GM12878 (cell line): ENCODE measurements at regions not wholly inside any gene's neighbourhood (a gene's known extent, or its start where the extent isn't known, plus 50 kb on each side); places are given as distances from the start of the nearest gene placed in this dataset.

Experiments
- ASH2L ChIP-seq: fragments of 300-600, 200-600 bp; sonication (generic); IDR thresholded peaks from 2 replicates; pipeline ENCODE4 v1.6.1; 2017; ENCODE audit warnings: low read depth, mild to moderate bottlenecking, borderline replicate concordance
- EGR1 ChIP-seq, 2 experiments: IDR thresholded peaks; 1 replicate in 1 of 2; 2 replicates in 1 of 2; pipeline ENCODE4 v1.6.1; 2011 to 2012; ENCODE audit warnings: low read depth in 2 of 2, low read length in 2 of 2, borderline replicate concordance in 1 of 2, mild to moderate bottlenecking in 1 of 2, moderate library complexity in 1 of 2
- EP300 ChIP-seq, 2 experiments: fragments of 150-350 bp in 1 of 2; IDR thresholded peaks; 2 replicates each; pipeline ENCODE4 v1.6.1; 2011 to 2012; ENCODE audit warnings: low read depth in 2 of 2, low read length in 2 of 2, borderline replicate concordance in 1 of 2, improper control_type of control experiment in 1 of 2, inconsistent platforms in 1 of 2; ENCODE audit not compliant: control insufficient read depth in 1 of 2
- HDGF ChIP-seq: fragments of 450-650 bp; IDR thresholded peaks from 2 replicates; pipeline ENCODE4 v1.6.1; 2016; ENCODE audit warnings: antibody characterized with exemption
- MXI1 ChIP-seq: fragments of 150-350 bp; IDR thresholded peaks from 2 replicates; pipeline ENCODE4 v1.6.1; 2011; ENCODE audit warnings: low read depth, mild to moderate bottlenecking, inconsistent platforms, low read length, improper control_type of control experiment
- NBN ChIP-seq: fragments of 450-650 bp; IDR thresholded peaks from 2 replicates; pipeline ENCODE4 v1.6.1; 2016
- NR2C2 ChIP-seq: IDR thresholded peaks from 2 replicates; pipeline ENCODE4 v1.6.1; 2011; ENCODE audit warnings: borderline replicate concordance, low read depth; ENCODE audit not compliant: control insufficient read depth, insufficient read length
- PAX8 ChIP-seq: fragments of 450-650 bp; IDR thresholded peaks from 2 replicates; pipeline ENCODE4 v1.6.1; 2017; ENCODE audit warnings: mild to moderate bottlenecking, moderate library complexity
- POLR2A ChIP-seq: IDR thresholded peaks from 2 replicates; pipeline ENCODE4 v1.6.1; 2011; ENCODE audit warnings: low read depth, mild to moderate bottlenecking, low read length
- REST ChIP-seq: IDR thresholded peaks from 2 replicates; pipeline ENCODE4 v1.6.1; 2012; ENCODE audit warnings: mild to moderate bottlenecking, low read depth, low read length
- STAT3 ChIP-seq: IDR thresholded peaks from 2 replicates; pipeline ENCODE4 v1.6.1; 2011; ENCODE audit warnings: low read depth, low read length, improper control_type of control experiment
- TAF1 ChIP-seq: IDR thresholded peaks from 2 replicates; pipeline ENCODE4 v1.6.1; 2011; ENCODE audit warnings: mild to moderate bottlenecking, low read depth, low read length, borderline replicate concordance
- ZNF384 ChIP-seq: IDR thresholded peaks from 2 replicates; pipeline ENCODE4 v1.6.1; 2012; ENCODE audit warnings: low read depth, mild to moderate bottlenecking, low read length, improper control_type of control experiment, borderline replicate concordance
- TF ChIP-seq, protein P1 (sequence below), 3 experiments: IDR thresholded peaks in 2 of 3; conservative IDR thresholded peaks in 1 of 3; 2 replicates each; pipeline ENCODE4 v1.5.1; 2011; ENCODE audit warnings: low read depth in 3 of 3, low read length in 3 of 3, mild to moderate bottlenecking in 3 of 3, control low read depth in 2 of 3, moderate library complexity in 2 of 3, inconsistent platforms in 1 of 3, mixed read lengths in 1 of 3; ENCODE audit not compliant: control insufficient read depth in 2 of 3, insufficient read depth in 1 of 3; ENCODE audit errors: extremely low read depth in 1 of 3

DNA sequence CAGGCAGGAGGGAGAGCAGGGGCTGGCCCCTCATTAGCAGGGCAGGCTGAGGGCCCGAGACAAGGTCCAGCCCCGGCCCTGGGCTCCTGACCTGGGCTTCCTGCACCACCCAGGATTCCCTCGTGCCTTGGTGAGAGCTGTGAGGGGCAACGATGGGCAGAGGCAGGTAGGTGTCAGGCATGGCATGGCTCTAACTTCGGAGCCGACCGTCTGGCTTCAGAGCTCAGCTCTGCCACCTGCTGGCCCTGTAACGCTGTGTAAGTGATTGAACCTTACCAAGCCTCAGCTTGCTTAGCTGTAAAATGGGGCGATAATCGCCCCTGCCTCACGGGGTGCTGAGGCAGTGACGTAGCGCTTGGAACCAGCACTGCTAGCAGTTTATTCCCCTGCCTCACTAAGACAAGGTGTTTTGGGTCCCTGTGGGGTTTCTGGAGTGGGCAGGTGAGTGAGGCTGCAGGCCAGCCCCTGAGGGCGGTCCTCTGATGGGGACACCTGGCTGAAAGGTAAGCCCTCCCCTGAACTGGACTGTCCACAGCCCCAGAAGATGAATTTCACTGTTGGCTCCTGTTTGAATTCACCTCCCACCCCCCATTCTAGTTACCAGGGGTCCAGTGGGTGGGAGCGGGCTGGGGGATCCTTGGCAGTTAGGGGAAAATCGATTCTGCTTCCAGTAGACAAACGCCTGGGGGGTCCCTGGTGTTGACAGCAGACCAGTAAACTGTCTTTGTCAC is 184.8 kb upstream of the GSE1 start:
- TF ChIP-seq TAF1, result no peak
- TF ChIP-seq NBN, result no peak
- TF ChIP-seq, protein P1, sequence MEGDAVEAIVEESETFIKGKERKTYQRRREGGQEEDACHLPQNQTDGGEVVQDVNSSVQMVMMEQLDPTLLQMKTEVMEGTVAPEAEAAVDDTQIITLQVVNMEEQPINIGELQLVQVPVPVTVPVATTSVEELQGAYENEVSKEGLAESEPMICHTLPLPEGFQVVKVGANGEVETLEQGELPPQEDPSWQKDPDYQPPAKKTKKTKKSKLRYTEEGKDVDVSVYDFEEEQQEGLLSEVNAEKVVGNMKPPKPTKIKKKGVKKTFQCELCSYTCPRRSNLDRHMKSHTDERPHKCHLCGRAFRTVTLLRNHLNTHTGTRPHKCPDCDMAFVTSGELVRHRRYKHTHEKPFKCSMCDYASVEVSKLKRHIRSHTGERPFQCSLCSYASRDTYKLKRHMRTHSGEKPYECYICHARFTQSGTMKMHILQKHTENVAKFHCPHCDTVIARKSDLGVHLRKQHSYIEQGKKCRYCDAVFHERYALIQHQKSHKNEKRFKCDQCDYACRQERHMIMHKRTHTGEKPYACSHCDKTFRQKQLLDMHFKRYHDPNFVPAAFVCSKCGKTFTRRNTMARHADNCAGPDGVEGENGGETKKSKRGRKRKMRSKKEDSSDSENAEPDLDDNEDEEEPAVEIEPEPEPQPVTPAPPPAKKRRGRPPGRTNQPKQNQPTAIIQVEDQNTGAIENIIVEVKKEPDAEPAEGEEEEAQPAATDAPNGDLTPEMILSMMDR (IDR thresholded peaks at IDR 0.05 in 2 of 3, conservative IDR thresholded peaks at IDR 0.05 in 1 of 3; ENCODE audit: control insufficient read depth in 2 of 3, extremely low read depth in 1 of 3, insufficient read depth in 1 of 3, low read depth in 3 of 3, low read length in 3 of 3), result peak; percentile 61 to 66 (median 62)
- no peak for TF ChIP-seq ASH2L
- no peak for TF ChIP-seq ZNF384
- TF ChIP-seq PAX8, result no peak
- TF ChIP-seq STAT3, result no peak
- no peak for TF ChIP-seq EGR1 (IDR thresholded peaks at IDR 0.05; ENCODE audit: borderline replicate concordance in 1 of 2, low read depth in 2 of 2, low read length in 2 of 2)
- no peak for TF ChIP-seq NR2C2
- TF ChIP-seq EP300 (IDR thresholded peaks at IDR 0.05; ENCODE audit: borderline replicate concordance in 1 of 2, control insufficient read depth in 1 of 2, low read depth in 2 of 2, low read length in 2 of 2), result no peak
- no peak for TF ChIP-seq POLR2A
- TF ChIP-seq HDGF, result no peak
- no peak for TF ChIP-seq MXI1
- no peak for TF ChIP-seq REST
